Hepatocyte (in vitro differentiated cells): ENCODE measurements at regions not wholly inside any gene's neighbourhood (a gene's known extent, or its start where the extent isn't known, plus 50 kb on each side); places are given as distances from the start of the nearest gene placed in this dataset.

Experiments
- DNase-seq: peaks from one replicate; pipeline ENCODE4 v3.0.0-alpha.2; 2016; ENCODE audit warnings: low spot score
- H2AFZ ChIP-seq: fragments of 200-600 bp; sonication (generic); 2 replicates; pipeline ENCODE4 v1.6.0; 2016; ENCODE audit warnings: antibody characterized with exemption, mild to moderate bottlenecking
- H3K27ac ChIP-seq: fragments of 200-600 bp; sonication (generic); 2 replicates; pipeline ENCODE4 v1.5.1; 2016; ENCODE audit warnings: mild to moderate bottlenecking
- H3K27me3 ChIP-seq: fragments of 200-600 bp; sonication (generic); 2 replicates; pipeline ENCODE4 v1.6.1; 2016
- H3K36me3 ChIP-seq: fragments of 200-600 bp; sonication (generic); replicated peaks from 2 replicates; pipeline ENCODE4 v1.5.1; 2016; ENCODE audit warnings: low read depth; ENCODE audit not compliant: insufficient read depth
- H3K4me1 ChIP-seq: fragments of 200-600 bp; sonication (generic); 2 replicates; pipeline ENCODE4 v1.5.1; 2016; ENCODE audit warnings: mild to moderate bottlenecking, moderate library complexity; ENCODE audit not compliant: insufficient read depth
- H3K4me2 ChIP-seq: fragments of 200-600 bp; sonication (generic); 2 replicates; pipeline ENCODE4 v1.6.0; 2016
- H3K4me3 ChIP-seq: fragments of 200-600 bp; sonication (generic); 2 replicates; pipeline ENCODE4 v1.5.1; 2016; ENCODE audit warnings: mild to moderate bottlenecking
- H3K79me2 ChIP-seq: fragments of 200-600 bp; sonication (generic); 2 replicates; pipeline ENCODE4 v1.6.0; 2017; ENCODE audit warnings: mild to moderate bottlenecking
- H3K9me2 ChIP-seq: fragments of 200-600 bp; sonication (generic); replicated peaks from 2 replicates; pipeline ENCODE4 v1.6.0; 2017; ENCODE audit warnings: mild to moderate bottlenecking; ENCODE audit not compliant: insufficient read depth
- H3K9me3 ChIP-seq: fragments of 200-600 bp; sonication (generic); 2 replicates; pipeline ENCODE4 v1.5.1; 2016; ENCODE audit warnings: low read depth, mild to moderate bottlenecking
- H4K20me1 ChIP-seq: fragments of 200-600 bp; sonication (generic); 2 replicates; pipeline ENCODE4 v1.6.0; 2016; ENCODE audit warnings: mild to moderate bottlenecking; ENCODE audit not compliant: insufficient read depth, poor library complexity, severe bottlenecking
- EZH2 ChIP-seq: fragments of 200-600 bp; sonication (generic); IDR thresholded peaks from 2 replicates; pipeline ENCODE4 v1.6.1; 2016; ENCODE audit warnings: antibody characterized with exemption, mild to moderate bottlenecking, borderline replicate concordance
- EZH2phosphoT487 ChIP-seq: fragments of 200-600 bp; sonication (generic); IDR thresholded peaks from one replicate; pipeline ENCODE4 v1.6.1; 2018; ENCODE audit warnings: antibody characterized with exemption, mild to moderate bottlenecking, low read depth, moderate library complexity; ENCODE audit not compliant: unreplicated experiment, severe bottlenecking
- WGBS: methylation state at CpG from one replicate; pipeline ENCODE4 v1.1.6; 2016; ENCODE audit warnings: low lambda C conversion rate; ENCODE audit errors: missing lambda C conversion rate; 5-methylcytosine and 5-hydroxymethylcytosine counted together
- TF ChIP-seq, protein P1 (sequence below): fragments of 200-600 bp; sonication (generic); IDR thresholded peaks from 2 replicates; pipeline ENCODE4 v1.5.1; 2016; ENCODE audit warnings: antibody characterized with exemption, mild to moderate bottlenecking; ENCODE audit not compliant: poor library complexity

DNA sequence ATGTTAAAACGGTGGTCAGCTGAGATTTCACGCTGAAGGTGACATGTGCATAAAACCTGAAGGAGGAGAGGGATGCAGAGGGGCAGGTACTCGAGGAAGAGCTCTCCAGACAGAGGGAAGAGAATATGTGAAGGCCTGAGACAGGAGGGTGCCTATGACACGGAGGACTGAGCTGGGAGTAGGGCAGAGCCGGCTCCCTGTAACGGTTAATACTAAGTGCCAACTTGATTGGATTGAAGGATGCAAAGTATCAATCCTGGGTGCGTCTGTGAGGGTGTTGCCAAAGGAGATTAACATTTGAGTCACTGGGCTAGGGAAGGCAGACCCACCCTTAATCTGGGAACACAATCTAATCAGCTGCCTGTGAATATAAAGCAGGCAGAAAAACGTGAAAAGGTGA is 136.2 kb upstream of the SYT6 start:
- H4K20me1 ChIP-seq, result no peaks in the 10 kb centered on the region
- no peak for DNase-seq
- H3K27ac ChIP-seq, result no peak overlapping the region
- WGBS, result 59% methylated on average over 8 of the region's 8 CpGs
- H2AFZ ChIP-seq, result no peak overlapping the region
- TF ChIP-seq, protein P1, sequence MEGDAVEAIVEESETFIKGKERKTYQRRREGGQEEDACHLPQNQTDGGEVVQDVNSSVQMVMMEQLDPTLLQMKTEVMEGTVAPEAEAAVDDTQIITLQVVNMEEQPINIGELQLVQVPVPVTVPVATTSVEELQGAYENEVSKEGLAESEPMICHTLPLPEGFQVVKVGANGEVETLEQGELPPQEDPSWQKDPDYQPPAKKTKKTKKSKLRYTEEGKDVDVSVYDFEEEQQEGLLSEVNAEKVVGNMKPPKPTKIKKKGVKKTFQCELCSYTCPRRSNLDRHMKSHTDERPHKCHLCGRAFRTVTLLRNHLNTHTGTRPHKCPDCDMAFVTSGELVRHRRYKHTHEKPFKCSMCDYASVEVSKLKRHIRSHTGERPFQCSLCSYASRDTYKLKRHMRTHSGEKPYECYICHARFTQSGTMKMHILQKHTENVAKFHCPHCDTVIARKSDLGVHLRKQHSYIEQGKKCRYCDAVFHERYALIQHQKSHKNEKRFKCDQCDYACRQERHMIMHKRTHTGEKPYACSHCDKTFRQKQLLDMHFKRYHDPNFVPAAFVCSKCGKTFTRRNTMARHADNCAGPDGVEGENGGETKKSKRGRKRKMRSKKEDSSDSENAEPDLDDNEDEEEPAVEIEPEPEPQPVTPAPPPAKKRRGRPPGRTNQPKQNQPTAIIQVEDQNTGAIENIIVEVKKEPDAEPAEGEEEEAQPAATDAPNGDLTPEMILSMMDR, result no peak
- no peak for TF ChIP-seq EZH2
- TF ChIP-seq EZH2phosphoT487, result no peak
- no peaks in the 10 kb centered on the region for H3K9me3 ChIP-seq
- H3K36me3 ChIP-seq, result no peaks in the 10 kb centered on the region
- no peaks in the 10 kb centered on the region for H3K9me2 ChIP-seq
- no peak overlapping the region for H3K4me3 ChIP-seq
- H3K4me2 ChIP-seq, result no peak overlapping the region
- H3K79me2 ChIP-seq, result no peaks in the 10 kb centered on the region
- H3K4me1 ChIP-seq, result no peaks in the 10 kb centered on the region
- H3K27me3 ChIP-seq, result no peaks in the 10 kb centered on the region

DNA sequence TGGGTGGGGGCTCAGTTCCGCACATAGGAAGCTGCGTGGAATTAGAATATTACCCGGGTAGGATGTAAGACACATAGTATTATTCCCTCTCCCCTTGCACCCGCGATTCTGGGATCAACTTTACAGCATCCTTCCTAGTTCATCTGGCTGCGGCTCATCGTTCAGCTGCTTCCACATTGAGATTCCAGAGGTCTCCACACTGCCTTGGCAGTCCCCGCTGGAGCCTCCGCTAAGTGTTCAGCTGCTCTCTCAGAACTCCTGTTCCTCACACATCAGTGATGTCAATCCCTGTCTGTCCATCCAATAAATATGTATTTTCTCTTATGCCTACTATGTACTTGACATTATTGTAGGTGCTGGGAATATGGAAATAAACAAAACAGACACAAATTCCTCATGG is 135.6 kb upstream of the SYT6 start:
- H3K79me2 ChIP-seq, result no peaks in the 10 kb centered on the region
- TF ChIP-seq EZH2phosphoT487, result no peak
- TF ChIP-seq, protein P1, result no peak
- no peak for TF ChIP-seq EZH2
- WGBS, result 78% methylated on average over 9 of the region's 9 CpGs
- H3K4me1 ChIP-seq, result no peaks in the 10 kb centered on the region
- no peak for DNase-seq
- no peaks in the 10 kb centered on the region for H3K9me2 ChIP-seq
- H3K9me3 ChIP-seq, result no peaks in the 10 kb centered on the region
- no peak overlapping the region for H3K4me3 ChIP-seq
- H2AFZ ChIP-seq, result no peak overlapping the region
- H3K4me2 ChIP-seq, result no peak overlapping the region
- no peaks in the 10 kb centered on the region for H3K27me3 ChIP-seq
- H4K20me1 ChIP-seq, result no peaks in the 10 kb centered on the region
- no peak overlapping the region for H3K27ac ChIP-seq
- no peaks in the 10 kb centered on the region for H3K36me3 ChIP-seq

DNA sequence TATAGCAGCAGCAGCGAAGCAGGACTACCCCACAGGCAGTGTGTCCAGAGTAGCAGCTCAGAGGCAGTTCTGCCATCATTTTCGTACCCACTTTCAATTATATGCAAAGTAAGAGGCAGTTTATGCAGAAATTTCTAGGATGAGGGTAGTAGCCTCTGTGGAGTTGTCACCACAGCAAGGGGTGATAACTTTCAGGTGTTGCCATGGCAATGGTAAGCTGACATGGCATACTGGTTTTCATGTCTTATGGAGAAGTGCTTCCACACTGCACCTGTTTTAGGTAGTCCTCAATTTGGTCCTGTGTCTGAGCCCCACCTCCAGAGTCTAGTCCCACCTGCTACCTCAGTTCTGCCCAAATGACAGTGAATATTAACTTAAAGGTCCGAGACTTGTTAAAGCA is 133.3 kb upstream of the SYT6 start:
- no peaks in the 10 kb centered on the region for H3K27me3 ChIP-seq
- no peaks in the 10 kb centered on the region for H3K79me2 ChIP-seq
- TF ChIP-seq, protein P1, result no peak
- no peak for TF ChIP-seq EZH2
- no peak overlapping the region for H3K27ac ChIP-seq
- H3K9me3 ChIP-seq, result no peaks in the 10 kb centered on the region
- H3K36me3 ChIP-seq, result no peaks in the 10 kb centered on the region
- no peak overlapping the region for H3K4me2 ChIP-seq
- no peak overlapping the region for H3K4me3 ChIP-seq
- no peak overlapping the region for H2AFZ ChIP-seq
- H3K9me2 ChIP-seq, result no peaks in the 10 kb centered on the region
- H4K20me1 ChIP-seq, result no peaks in the 10 kb centered on the region
- no peak for DNase-seq
- 89% methylated on average over 3 of the region's 3 CpGs for WGBS
- no peaks in the 10 kb centered on the region for H3K4me1 ChIP-seq

DNA sequence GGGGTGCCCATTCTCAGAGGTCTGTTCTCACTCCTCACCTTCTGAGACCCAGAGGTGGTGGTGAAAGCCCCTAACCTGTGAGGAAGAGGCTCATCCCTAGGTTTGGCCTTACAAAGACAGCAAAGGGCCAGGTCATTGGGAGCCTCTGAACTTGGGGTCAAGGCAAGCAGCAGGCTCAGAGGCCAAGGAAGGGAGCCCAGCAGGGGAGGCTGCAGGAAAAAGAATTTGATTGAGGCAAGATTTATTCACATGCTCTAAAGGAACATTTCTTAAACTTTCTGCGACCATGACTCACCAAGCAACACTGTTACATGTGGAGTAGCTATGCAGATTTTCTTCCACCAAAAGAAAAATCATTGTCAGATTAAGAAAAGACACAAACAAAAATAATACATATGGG is 132.5 kb upstream of the SYT6 start:
- no peak for DNase-seq
- Histone ChIP-seq H3K36me3 (no peaks in the 10 kb centered on the region), H3K4me3 (no peak overlapping the region), H3K4me2 (no peak overlapping the region), H3K79me2 (no peaks in the 10 kb centered on the region), H3K9me2 (no peaks in the 10 kb centered on the region), H3K9me3 (no peaks in the 10 kb centered on the region), H4K20me1 (no peaks in the 10 kb centered on the region), H3K27me3 (no peaks in the 10 kb centered on the region), H3K27ac (no peak overlapping the region), H2AFZ (no peak overlapping the region), H3K4me1 (no peaks in the 10 kb centered on the region)
- WGBS, result 78% methylated on average over 1 of the region's 1 CpG
- no peak for TF ChIP-seq EZH2phosphoT487
- no peak for TF ChIP-seq EZH2
- TF ChIP-seq, protein P1, result no peak
